ENCODE measurements at regions not wholly inside any gene's neighbourhood (a gene's known extent, or its start where the extent isn't known, plus 50 kb on each side); places are given as distances from the start of the nearest gene placed in this dataset.

GRCh38 chr3:193140381-193140780 lies 100.6 kb upstream of the PLAAT1 start:
- TF ChIP-seq CTCF (conservative IDR thresholded peaks at IDR 0.05) = no peak
- TF ChIP-seq EZH2 (IDR thresholded peaks at IDR 0.05; ENCODE audit: low read depth) = no peak

Measured in PC-9 (cell line).